SW480 (cell line): ENCODE measurements at regions not wholly inside any gene's neighbourhood (a gene's known extent, or its start where the extent isn't known, plus 50 kb on each side); places are given as distances from the start of the nearest gene placed in this dataset.
A peak's percentile ranks its signal among the peaks of the same experiment; 100 is the strongest.

ENCODE experiments used
- DNase-seq: peaks from one replicate; pipeline ENCODE4 v3.0.0-alpha.2; 2016; ENCODE audit warnings: low spot score

DNA sequence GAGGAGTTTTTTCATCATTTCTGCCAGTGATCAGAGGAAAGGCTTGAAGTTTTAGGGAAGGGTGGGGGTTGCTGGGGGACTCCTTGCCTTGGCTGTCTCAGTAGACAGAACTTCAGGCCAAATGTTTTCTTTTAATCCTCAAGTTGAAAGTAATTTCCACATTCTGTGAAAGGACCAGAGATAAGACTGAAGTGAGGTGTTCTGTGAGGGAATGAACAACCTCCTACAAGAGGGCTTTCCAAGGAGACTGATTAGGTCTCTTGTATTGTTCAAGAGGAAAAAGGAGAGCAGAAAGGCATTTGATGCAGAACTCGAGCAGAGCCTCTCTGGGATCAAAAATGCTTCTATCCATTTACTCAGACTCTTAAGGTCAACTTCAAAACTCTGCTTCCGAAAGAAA is 282.1 kb upstream of the ATP10B start:
- DNase-seq, result no peak

DNA sequence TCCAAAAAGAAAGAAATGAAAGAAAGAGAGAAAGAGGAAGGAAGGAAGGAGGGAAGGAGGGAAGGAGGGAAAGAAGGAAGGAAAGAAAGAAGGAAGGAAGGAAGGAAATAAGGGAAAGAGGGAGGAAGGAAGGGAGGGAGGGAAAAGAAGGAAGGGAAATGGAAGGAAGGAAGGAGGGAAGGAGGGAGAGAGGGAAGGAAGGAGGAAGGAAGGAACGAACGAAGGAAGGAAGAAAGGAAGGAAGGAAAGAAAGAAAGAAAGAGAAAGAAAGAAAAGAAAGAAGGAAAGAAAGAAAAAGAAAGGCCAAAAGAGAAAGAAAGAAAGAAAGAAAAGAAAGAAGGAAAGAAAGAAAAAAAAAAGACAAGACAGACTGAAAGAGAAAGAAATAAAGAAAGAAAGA is 263.9 kb upstream of the ATP10B start:
- no peak for DNase-seq

DNA sequence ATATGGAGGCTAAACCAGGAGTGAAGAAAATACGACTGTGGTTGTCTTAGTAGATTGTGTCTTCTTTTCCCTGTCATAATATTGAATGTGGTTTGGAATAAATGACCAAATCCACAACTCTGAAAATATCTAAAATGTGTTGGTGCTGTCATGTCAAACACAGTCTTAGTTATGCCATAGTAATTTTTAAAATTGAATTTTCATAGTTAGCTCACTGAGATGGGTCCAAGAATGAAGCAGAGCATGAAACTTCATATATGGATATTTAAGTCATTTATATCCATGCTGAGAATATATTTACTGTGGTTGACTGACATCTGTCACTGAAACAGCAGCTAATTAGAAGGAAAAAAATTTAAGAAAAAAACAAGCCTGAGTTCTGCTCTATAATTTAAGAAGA is 260.4 kb upstream of the ATP10B start:
- DNase-seq, result no peak

DNA sequence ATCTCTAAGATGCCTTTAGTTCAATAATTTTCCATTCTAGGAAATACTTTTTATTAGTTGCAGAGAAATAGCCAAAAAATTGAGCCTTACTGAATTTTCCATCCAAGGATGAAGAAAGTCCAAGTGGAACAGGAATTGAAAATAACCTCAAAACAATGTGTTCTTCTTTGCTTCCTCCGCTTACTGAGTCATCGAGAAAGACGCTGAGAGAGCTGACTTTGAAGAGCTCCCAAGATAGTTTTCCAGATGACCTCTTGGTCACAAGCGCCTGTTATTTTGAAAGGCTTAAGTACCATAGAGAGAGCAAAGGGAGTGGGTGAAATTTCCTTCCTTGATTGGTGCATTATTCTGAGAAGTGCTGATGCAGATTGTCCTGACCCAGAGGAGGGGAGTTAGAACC is 253.5 kb upstream of the ATP10B start:
- no peak for DNase-seq

DNA sequence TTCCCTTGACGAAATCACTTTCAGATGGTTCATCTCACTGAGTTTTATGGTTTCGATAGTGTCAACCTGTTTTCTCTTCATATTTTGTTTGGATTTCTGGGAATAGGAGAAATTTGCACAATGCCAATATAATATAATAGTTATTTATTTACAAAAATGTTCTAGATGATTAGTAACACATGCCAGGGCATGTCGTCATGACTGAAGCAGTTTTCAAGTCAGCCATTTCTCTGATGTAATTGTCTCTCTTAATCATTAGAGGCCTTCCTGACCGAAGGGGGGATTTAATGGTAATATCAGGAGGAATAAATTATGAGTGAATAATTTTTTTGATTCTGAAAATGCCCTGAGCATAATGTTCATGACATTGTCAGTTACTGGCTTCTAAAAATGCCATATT is 246.5 kb upstream of the ATP10B start:
- DNase-seq, result no peak

DNA sequence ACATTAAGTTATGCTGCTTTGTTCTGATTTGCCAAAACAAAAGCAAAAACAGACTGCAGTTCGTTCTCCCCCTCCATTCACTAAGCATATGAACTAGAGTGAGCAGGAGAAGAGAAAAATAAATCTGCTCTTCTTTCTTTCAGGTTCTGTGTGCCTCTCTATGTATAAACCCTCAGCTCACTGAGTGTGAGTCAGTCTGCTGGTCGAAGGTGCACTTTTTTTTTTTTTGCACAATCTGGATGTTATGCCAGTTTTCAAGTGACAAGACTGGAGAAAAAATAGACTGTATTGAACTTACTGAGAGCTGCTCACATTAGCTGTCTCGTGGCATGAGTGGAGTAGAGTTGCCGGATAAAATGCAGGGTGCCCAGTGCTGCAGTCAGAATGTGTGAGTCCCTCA is 244.6 kb upstream of the ATP10B start:
- no peak for DNase-seq

DNA sequence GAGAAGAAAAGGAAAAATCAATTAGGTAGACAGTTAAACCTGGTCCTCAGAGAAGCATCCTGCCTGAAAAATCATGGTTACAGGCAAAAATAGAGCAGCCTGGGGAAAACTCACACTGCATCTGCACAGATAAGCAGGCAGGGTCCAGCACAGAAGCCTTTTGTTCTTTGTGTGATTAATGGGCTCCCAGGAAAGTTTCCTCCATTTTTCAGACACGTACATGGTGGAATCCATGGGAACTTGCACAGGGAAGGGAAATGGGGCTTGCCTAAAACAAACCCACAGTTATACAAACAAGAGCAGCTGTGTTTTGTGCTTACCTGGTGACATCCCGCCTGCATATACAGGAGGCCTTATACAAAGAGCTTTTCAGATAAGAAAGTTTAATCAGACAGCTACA is 243.9 kb upstream of the ATP10B start:
- DNase-seq, result peak; percentile 27

DNA sequence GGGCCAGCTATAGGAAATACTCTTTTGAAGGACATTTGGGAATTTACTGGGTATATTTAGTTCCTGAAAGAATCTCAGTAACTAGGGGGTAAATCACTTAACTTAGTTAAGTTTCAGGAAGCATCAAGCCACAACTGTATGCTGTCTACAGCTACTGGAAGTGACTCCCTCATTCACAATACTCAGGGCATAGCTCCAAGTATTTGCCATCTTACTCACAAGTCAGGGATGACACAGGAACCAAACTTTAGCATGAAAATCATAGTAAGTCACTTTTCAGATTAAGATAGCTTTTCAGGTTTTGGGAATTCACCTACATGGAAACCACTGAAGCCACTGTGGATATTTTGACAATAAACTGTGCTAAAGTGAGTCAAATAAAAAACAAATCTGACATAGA is 242.4 kb upstream of the ATP10B start:
- no peak for DNase-seq

DNA sequence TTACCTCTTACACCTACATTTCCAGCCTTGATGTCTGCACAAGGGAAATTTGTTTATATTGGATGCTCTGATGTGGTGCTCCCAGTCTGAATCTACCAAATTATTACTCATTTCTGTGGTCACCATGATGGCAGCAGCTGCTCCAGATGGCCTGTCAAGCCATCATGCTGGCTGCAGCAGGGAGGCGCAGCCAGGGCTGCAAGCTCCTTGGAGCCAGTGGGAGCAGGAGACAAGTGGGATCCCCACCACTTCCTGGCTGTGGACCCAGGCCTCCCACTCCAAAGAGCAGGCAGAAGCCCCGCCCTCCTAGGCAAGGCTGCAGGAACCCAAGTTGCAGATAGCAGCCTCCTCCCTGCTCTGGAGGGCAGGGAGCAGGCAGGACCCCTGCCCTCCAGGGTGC is 241.1 kb upstream of the ATP10B start:
- DNase-seq, result no peak

DNA sequence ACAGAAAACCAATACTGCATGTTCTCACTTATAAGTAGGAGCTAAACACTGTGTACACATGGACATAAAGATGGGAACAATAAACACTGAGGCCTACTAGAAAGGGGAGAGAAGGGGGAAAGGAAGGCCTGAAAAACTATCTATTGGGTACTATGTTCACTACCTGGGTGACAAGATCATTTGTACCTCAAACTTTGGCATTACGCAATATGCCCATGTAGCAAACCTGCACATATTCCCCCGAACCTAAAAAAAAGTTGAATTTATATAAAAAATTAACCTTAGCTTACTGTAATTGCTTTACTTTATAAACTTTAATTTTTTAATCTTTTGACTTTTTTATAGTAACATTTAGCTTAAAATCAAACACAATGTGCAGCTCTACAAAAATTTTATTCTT is 237.6 kb upstream of the ATP10B start:
- no peak for DNase-seq

DNA sequence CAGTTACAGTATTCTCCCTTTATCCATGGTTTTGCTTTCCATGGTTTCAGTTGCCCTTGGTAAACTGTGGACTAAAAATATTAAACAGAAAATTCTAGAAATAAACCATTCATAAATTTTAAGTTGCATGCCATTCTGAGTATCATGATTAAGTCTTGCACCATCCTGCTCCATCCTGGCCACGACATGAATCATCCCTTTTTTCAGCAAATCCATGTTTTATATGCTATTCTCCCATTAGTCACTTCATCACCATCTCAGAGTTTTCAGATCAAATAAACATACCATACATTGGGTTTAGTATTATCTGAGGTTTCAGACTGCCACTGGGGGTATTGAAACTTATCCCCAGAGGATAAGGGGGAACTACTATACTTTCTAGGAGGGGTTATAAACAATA is 234.4 kb upstream of the ATP10B start:
- DNase-seq, result no peak

DNA sequence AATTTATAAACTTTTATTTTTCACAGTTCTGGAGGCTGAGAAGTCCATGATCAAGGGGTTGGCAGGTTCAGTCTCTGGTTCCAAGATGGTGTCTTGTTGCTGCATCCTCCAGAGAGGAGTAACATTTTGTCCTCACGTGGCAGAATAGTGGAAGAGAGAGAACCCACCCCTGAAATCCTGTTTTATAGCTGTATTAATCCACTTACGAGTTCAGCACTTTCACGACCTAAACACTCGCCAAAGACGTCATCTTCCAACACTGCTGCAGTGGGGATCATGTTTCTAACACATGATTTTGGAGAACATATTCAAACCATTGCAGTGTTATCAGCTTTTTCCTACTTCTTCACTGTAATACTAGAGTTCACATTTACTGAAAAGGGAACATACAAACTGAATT is 233.0 kb upstream of the ATP10B start:
- no peak for DNase-seq

DNA sequence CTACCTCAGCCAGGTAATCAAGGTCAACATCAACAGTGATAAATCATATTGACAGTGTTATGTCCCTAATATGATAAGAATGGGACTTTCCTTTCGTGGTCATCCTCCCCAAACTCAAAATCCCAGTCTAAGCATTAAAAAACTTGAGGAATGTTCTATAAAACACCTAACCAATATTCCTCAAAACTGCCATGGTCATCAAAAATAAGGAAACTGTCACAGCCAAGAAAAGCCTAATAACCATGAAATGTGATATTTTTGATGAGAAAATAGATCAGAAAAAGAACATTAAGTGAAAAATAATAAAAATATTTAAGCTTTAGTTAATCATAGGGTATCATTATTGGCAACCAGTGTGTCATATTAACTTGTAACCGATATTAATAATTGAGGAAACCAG is 232.1 kb upstream of the ATP10B start:
- DNase-seq, result no peak

DNA sequence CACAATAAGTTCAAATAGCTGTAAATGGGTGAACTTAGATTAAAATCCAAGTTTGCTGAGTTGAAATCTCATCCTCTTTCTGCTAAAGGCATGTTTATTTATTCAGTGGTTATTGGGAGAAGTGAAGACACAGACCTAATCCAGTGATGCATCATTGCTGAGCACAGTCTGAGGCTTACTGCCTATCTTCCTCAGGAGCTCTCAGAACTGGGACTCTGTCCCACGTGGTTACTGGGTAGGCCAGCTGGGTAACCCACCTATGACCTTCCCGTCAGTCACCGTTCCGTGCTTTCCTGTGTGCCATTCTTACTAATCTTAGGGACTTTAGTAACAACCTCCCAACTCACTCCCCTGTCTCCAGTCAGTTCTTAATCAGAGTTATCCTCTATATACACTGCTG is 226.8 kb upstream of the ATP10B start:
- no peak for DNase-seq

DNA sequence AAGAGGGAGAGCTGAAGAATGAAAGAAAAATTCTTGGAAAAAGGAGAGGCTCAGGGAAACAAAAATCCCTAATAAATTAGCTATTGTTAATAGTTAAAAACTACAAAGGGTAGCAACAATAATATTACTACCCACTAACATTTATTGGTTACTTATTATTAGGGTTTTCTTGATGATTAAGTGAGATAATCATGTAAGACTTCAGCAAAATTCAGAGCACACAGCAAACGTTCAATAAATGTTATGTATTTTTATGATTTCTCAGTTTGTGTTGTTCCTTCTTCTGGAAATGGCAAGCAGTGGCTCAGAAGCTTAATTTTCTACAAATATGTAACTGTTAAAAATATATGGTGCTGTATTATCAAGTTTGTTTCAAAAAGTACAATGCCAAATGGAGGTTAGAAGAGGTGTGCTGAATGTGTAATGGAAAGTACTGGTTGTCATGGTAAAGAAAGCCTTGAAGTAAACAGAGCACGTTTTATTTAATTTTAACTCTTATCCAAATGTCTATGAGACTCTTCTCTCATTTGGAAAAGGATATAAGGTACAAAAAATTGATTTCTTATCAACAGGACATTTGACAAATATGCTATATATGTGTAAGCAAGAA is 226.0 kb upstream of the ATP10B start:
- no peak for DNase-seq

DNA sequence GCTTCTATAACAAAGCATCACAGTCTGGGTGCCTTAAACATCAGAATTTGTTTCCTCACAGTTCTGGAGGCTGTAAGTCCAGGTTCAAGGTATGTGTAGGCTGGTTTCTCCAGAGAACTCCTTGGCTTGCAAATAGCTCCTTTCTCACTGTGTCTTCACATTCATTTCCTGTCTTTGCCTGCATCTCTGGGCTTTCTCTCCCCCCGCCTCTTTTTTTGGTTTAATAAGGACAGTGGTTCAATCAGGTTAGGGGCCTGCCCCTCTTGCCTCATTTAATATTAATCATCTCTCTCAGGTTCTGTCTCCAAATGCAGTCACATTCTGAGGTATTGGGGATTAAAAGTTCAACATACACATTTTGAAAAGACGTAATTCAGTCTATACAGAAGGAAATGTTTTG is 225.5 kb upstream of the ATP10B start:
- DNase-seq, result no peak

DNA sequence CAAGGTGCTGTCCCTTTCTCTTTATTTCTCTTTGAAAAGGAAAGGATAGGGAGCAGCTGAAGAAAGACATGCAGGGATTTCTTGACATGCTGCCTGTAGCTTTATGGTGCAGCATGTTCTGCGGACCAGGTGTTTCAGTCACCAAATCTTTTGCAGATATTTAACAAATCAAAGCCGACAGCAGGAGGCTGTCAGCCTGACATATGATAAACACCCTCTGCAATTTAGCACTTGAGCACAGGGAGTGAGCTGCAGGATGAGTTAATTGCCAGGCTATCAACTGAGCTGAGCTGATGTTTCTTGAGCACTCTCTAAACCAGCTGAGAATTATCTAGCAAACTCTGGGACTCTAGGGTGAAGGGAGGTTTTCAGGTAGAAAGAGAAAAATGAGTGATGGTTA is 212.8 kb upstream of the ATP10B start:
- no peak for DNase-seq

DNA sequence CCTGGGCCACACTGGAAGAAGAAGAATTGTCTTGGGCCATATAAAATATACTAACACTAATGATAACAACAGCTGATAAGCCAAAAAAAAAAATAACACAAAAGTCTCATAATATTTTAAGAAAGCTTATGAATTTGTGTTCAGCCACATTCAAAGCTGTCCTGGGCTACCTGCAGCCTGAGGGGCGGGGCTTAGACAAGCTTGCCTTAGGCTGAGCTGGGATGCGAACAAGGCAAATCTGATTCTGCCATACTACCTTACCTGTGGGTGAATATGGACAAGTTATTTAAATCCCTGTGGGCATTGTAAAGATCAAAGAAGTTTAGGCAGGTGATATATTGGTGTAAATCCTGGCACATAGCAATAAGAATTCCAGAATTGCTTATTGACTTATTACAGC is 212.3 kb upstream of the ATP10B start:
- DNase-seq, result no peak

DNA sequence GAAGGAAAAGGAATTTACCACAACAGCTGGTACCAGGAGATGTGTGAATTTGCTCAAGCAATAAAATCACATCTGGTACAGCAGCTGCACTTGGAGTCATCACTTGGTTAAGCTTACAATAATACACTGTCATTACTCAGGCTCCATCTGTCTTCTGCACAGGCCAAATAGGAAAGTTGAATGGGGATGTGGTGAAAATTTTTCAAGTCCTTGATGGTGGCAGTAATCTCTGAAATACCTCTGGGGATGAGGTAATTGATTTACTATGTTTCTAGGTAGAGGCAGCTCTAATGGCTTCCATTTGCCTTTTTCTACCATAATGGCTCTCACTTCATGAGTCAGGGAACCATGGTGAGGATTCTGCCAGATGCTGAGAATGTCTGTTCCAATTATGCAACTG is 206.8 kb upstream of the ATP10B start:
- DNase-seq, result no peak

DNA sequence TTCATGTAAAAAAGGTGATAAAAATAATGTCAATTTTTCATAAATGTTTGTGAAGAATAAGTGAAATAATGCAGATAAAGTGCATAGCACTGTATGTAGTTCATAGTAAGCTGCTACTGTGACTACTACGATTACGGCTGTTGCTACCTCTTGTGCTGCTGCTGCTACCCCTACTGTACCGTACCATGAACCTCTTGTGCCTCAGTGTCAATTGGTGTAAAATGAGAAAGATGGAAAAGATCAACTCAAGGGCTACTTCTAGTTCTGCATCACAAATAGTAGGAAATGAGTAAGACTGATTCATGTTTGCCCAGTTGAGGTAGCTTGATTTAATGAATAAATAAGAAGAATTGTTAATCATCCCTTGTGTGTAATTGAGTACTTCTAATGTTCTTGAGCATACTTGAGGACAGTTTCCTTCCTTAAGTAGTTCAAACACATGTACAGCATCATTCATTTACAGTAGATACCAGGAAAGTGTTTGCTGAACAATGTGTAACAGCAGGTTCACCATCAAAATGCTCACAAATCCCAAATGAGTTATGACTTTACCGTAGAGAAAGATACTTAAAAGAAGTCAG is 200.0 kb upstream of the ATP10B start:
- no peak for DNase-seq

DNA sequence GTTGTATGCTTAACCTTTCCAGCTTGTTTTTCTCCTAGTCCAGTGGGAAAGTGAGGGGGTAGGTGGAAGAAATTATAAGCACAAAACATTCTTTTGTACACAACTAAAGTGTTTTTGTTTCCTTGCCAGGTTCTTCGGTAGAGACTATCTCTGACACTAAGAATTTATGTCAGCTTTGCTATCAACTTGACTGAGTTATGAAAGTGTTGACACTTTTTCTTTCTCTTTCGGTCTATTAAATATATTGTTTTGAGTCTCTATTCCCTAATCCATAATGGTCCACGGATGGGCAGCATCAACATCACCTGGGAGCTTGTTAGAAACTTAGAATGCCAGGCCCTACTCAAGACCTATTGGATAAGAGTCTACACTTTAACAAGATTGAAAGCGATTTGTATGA is 195.0 kb upstream of the ATP10B start:
- no peak for DNase-seq

DNA sequence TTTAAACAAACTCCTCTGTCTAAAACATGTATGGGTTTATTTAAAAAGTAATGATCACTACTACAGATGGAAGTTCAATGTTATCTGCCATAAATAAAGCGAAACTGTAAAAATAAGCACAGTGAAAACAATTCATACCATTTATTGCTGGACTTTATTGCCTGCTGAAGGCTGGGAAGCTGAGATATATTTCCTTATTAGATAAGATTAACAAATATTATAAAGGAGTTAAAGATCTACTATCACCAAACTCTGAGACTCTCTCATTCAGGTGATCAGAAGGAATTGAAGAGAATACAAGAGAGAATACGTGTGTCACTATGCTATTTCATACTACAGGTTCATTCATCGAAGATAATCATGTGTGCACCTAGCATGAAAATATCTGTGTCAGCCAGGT is 190.9 kb upstream of the ATP10B start:
- DNase-seq, result no peak

DNA sequence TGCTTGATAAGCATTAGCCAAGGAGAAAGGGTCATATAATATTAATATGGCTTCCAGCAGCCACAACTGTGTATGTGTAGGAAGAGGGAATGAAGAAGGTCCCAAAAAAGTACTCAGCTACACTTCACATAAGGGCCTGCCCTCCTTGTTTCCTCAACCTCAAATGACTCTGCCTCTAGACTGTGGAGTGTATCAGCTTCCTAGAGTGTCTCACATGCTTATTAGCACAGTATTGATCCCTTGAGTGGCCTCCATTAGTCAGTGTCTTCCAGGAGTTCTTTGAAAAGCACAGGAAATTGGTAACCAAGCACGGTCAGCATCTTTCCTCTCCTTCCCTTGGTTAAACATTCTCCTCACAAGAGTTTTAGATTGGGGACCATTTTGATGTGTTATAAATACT is 190.4 kb upstream of the ATP10B start:
- no peak for DNase-seq

DNA sequence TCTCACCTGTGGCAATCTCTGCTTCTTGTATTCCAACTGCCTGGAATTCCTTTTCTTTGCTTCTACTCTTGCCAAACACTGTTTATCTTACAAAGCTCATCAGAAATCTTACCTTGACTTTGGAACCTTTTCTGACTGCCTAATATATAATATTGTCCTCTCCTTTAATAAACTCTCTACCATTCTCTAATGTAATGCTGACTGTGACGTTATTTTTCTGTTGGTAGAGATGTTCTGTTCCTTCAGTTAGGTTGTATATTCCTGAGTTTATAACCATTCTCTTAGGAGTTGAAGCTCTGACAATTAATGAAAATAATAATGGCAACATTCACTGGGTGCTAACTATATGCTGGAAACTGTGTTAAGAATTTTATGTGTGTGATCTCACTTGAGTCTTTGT is 188.8 kb upstream of the ATP10B start:
- DNase-seq, result no peak

DNA sequence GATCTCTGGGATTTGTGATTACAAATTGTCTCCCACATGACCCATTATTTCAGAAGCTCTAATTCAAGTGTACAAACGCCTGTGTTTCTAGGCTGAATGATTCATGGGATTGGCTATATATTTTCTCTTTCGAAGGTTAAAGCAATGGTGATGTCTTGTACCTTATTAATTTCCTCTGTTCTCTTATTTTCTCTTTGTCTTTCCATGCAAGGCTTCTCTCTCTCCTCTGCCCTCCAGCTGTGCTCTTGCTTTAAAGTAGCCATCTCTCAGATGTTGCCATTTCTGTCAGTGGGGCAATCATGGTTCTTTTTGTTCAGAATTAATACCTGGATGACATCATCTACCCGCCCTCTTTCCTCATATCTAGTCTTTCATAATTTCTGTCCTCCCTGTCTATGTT is 184.3 kb upstream of the ATP10B start:
- DNase-seq, result no peak
